GM19324 (cell line): ENCODE measurements at regions not wholly inside any gene's neighbourhood (a gene's known extent, or its start where the extent isn't known, plus 50 kb on each side); places are given as distances from the start of the nearest gene placed in this dataset.
"Not testable (repeated sequence)": the region's sequence is repeated elsewhere in the genome, so short reads cannot be mapped to it uniquely, and the experiment has no call there.

Source experiments
- ATAC-seq: cut with Tn5 transposase; IDR thresholded peaks from one replicate; pipeline ENCODE4 v1.9.1; 2021; ENCODE audit warnings: mild to moderate bottlenecking, moderate library complexity; ENCODE audit not compliant: unreplicated experiment, low FRiP score

DNA sequence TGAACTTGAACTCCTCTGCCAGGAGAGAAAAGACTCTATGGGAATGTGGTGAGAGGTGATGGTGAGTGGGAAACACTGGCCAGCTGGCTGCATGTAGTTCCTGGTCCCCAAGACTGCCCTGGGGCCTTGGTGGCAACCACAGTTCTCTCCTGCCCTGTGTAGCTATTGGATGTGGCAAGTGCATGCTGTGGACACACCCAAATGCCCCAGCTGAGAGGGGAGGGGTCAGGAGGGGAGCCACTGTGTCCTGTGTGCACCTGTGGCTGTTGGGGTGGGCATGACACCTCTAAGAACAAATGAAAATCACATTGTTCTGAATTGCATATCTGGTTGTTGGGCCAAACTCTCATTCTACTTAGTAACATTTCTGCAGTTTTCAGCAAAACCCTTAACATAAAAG is 409.6 kb downstream of the NSUN3 start:
- no peak for ATAC-seq

DNA sequence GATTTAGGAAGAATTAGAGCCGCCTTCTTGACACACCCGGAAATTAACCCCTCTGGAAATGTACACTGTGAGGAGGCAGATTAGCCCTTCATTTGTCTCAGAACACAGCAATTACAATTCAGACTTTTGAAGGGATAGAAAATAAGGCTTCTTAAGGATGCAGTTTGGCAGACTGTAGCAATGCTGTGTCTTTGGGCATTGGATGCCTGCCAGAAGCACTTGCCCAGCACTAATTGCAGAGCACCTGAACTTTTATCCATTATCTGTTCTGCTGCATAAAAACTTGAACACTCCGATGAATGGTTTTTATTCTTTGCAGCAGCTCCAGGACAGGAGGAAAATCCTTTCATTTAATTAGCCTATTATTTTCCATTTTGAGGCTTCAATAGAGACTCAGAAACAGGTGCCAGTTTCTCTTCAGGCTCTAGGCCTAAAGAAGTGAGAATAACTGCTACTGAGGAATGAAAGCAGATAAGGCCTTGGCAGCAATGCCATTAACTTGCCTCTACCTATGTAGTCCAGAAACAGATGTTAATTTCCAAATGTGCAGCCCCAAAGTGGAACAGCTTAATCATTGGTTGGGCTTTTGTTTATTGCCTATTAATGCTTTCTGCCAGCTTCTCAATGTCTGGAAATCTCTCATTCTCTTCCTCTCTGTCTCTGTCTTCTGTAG is 418.5 kb downstream of the NSUN3 start:
- no peak for ATAC-seq

DNA sequence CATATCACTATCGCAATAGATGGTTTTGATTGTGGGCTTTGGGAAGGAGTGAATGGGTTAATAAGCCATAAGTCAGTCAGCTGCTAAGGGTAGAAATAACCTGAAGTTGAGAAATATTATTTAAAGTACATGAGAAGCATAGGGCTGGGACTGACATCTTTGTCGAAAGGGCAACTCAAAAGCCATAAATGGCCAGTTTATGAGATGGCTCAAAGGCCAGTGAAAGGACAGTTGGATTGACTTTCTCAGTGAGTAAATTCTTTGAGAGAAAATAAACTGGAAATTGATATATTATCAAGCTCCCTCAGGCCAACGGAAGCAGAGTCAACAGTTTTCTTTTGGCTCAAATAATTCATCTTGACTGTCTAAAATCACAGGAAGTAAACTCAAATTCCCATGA is 419.8 kb downstream of the NSUN3 start:
- ATAC-seq, result no peak

DNA sequence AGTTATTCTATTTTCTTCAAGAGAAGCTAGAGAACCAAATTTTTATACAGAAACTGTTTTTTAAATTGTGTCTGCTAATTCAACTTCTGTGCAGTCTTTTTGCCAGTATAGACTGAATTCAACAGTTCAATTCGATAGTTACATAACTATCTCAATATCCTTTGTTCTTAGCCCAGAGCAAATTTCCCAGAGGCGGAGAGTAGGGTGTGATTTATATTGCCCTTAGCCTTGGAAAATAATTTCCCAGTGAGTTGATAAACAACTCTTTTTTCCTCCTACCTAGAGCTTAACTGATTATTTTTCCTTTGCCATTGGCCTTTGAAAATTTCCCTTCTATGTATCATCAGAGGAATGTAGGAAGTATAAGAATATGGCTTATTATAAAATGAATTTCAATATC is 420.5 kb downstream of the NSUN3 start:
- ATAC-seq, result no peak

DNA sequence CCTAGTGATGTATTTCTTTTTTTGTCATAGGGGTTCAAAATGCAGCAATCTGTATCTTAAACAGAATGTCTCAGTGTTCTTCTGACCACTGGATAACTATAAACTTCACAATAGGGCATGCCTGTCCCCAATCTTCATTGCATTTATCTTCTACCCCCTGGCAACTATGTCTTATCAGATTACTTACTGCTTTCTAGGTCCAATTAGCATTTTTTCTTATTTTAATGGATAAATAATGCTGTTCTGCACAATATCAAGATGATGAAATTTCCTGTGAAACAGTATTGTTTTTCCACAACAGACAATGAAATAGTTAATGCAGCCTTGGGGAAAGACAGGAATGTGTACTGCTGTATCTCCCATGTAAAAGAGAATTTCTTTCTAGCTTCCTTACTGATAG is 432.1 kb downstream of the NSUN3 start:
- ATAC-seq, result no peak

DNA sequence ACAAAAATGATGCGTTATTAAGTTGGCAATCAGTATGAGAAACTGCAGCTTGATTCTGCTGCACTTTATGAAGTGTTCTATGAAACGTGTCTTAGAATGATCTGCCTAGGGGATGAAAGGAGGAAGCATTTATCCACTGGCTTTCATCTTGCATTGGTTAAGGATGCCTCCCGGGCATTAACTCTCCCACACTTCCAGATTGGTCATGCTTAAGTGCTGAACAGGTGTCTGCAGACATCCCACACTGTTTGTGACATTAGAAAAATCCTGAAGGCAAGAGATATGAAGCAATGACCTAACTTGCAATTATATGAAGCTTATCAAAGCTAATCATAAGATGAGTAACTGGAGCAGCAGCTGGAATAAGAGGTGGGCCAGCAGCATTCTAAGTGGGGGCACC is 437.3 kb downstream of the NSUN3 start:
- ATAC-seq, result no peak

DNA sequence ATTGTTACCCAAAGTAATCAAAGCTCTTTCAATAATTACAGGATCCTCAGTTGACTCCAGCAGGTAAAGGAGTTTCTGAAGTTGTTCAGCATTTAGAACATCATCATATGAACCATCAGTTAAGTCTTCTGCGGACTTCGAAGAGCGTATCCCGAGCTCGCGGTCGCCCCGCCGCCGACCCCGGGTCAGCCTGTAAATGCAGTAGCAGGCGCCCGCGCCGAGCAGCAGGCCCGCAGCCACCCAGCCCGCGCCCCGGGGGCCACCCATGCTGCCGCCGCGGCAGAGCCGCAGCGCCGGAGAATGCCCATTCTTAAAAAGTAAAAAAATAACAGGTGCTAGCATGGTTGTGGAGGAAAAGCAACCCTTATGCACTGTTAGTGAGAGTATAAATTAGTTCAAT is 444.5 kb downstream of the NSUN3 start:
- ATAC-seq, result not testable (repeated sequence)

DNA sequence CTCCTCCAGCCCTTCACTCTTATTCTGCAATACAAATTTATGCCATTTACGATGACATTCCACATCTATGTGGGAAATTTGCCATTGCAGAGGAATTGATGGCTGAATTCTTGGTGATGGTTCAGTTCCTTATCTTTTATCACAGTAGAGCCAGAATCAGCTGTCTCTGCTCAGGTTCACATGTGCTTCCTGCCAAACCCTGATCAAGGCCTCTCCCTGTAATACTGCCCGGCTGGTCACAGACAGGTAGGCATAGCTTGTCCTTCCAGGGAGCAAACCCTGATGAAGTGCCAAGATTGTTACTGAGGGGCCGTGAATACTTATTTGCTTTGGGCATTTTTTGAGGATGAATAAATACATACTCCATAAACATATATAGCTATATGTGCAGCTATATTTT is 450.0 kb downstream of the NSUN3 start:
- no peak for ATAC-seq

DNA sequence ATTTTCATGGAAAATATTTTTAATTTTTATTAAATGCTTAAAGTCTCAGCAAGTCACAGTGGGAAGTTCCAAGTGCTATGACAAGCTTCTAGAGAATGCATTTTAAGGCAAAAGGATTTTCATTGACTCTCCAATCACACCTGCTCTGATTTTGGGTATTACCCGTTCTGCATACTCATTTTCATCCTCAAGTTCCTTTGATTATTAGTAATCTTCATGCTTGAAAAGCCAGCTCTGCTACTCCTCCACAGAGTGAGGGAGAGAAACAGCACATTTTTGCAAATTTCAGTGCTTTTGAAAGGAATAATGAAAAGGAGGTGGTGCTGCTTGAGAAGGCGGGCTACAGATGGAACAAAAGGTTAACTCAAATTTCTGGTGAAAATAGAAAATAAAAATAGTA is 450.7 kb downstream of the NSUN3 start:
- no peak for ATAC-seq

DNA sequence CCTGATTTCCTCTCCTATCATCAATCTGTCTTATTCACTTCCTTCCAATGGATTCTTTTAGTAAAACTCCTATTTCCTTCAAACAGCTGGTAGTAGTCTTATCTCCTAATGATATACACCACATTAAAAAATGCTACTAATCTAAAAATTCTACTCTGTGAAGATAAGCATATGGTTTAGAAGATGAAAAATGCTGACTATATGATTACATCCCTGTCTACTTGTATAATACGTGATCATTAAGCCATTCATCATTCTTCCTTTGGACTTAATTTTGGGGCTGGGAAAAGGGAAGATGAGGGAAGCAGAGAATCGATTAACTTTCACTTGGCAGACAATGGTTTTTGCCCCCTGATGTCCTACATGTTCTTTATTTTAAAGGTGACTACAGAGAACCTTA is 453.1 kb downstream of the NSUN3 start:
- no peak for ATAC-seq

DNA sequence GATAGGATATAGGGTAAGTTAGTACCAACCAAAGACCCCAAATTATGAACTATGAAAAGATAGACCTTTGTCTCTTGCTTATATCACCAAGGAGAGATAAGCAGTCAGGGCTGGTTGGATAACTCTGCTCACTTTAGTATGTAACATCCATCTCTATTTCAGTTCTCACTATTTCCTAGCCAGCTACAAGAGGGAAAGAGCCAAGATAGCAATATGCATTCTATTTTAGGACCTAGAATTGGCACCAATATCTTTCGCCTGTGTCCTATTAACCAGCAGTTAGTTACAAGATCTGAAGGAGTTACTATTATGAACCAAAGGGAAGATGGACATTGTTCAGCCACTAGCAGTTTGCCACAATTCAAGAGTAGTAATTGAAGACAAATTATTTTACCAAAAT is 457.5 kb downstream of the NSUN3 start:
- ATAC-seq, result no peak

DNA sequence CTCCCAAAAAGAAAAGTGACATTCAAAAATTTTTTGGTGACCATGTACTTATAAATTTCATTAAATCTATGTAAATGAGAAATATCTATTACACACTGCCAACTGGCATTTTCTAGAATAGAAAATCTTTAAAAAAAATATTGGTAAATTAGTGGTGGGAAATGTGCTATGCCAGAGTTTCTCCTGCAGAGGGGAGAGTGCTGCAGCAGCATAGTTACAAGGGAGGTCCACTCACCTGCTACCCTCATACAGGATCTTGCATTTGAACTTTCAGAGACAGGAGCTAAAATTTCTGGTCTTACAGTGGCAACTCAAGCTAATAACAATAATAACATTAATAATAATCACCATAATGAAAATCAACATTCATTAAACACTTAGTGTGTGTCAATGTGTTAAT is 459.6 kb downstream of the NSUN3 start:
- ATAC-seq, result no peak

DNA sequence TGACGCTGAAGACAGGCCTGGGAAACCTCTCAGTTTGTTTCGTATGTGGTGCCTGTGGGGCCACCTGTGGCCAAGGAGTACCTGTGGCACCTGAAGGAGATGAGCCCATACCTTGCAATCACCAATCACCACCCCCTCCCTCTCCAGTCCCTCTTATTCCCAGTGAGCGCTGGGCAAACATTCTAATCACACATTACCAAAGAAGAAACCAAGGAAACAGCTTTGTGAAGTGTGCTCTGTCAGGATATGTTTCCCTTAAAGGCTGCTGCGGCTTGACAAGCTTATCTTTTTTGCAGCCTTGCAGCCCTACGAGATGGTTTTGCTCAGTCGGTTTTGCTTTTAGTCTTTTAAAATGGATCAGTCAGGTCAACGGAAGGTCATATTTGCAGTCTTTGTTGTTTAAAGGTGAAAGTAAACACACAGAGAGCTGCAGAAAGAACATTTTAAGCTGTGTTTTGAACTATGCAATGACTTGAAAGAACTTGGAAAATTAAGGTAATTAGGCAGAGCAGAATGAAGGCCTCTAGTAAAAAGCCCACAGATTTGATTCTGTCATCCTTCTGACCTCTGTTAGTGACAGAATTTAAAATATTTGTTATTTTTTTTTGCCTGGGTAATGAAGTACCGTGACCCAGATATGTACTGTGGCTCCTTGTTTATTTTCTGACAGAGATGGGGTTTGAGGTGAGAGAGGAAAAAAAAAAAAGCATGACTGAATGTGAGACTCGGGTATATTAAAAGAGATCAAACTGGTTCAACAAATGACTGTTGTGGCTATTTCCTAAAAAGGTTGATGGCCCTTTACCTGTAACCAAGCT is 461.4 kb downstream of the NSUN3 start:
- no peak for ATAC-seq

DNA sequence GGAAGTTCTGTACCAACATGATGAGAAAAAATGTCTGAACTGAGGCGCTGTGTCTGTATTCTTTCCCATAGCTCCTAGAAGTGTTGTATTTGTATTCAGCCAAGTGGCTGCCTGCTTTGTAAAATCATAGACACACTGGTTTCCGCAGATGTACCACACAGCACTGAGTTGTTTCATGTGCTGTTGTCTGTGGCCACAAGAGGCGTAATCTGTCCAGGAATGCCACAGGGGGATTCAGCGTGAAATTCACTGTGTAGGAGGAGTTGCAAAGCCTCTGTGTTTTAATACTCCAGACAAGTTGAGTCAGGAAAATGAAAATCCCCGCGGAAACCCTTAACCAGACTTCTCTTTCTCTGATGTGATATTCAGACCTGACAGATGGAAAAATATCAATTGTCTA is 462.2 kb downstream of the NSUN3 start:
- ATAC-seq, result no peak

DNA sequence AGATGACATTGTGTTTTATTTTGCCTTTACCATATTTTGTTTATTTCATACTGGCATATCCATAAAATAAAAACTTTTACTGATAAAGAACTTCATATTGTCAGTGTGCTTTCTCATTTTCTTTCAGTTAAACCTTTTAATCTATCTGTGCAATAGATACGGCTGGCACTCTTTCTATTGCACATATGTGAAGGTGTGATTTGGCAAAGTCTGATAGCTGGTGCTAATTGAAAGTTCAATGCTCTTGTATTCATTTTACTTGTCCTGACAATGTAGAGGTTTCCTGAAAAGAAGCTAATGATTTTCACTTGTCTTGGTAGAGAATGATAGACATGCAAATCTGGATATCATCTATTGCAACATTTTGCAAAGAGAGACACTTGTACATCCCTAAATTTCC is 467.0 kb downstream of the NSUN3 start:
- ATAC-seq, result no peak

DNA sequence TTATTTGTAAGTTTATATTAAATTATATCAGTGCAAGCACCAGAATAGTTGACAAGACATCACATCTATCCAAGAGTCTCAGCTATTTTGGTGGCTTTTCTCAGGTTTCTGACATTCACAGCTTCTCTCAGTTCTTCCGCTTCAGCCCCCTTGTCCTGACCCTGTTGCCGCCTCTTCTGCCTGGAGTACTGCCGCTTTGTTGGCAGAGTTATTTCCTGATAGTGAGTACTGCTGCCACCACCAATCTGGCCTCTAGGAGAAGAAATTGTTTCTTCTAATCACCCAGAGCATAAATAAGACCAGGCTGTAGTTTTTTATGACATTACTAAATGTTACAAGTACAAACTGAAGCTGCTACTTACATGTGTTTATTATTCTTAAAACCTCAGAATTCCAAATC is 470.1 kb downstream of the NSUN3 start:
- no peak for ATAC-seq

DNA sequence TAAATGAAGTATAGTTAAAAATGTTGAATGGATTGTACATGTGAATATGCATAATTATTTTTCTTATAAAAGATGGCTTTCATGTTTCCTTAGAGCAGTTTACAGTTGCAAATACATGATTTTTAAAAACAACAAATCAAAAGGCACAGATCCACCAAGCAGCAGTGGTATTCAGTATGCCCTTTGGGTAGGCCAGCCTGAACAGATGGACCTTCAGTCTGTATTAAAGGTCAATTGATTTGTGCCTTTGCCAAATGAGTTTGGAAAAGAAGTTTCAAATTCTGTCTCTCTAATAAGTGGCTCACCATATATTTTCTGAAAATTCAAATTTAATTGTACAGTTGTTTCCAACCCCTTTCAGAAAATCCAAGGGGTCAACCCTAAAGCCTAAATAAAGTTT is 477.1 kb downstream of the NSUN3 start:
- ATAC-seq, result no peak

DNA sequence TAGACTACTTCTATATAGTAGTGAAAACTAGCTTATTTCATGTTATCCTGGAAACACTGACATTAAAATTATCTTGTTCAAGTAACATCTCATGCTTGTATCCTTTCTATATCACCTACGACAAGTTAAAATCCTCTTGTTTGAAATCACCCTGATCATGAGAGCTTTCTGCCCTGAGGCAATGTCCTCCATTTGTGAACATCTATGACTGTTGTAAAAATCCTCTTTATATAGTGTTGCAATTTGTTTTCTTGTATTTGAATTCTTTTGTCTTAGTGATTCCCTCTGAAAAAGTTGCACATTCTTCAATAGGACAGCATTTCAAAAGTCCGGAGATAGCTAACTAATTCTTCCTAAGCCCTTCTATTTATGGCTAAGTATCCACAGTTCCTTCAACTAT is 480.3 kb downstream of the NSUN3 start:
- no peak for ATAC-seq

DNA sequence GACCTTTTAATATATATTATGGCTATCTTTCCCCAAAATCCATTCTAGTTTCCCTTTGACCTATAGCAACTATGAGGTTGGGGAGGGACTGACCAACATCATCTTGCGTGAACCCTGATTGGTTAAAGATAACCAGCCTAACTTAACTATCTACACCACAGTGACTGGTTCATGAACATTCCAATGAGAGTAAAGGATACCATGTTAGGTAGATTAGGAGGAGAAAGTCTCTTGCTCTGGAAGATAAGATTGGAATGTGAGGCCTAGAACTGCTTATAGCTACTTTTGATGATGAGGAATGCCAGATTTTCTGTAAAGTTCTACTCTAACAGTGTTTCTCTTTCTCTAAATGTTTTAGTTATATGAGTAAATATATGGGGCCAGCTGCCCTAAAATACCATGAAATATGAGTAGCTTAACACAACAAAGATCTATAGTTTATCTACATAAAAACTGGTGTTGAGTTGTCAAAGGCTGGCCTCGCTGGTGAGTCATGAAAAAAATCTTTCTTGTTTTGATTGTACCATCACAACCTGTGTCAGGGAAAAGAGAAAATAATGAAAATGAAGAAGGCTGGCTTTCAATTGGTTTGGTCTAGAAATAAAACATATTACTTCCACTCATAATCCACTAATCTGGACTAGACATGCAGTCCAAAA is 481.4 kb downstream of the NSUN3 start:
- ATAC-seq, result no peak

DNA sequence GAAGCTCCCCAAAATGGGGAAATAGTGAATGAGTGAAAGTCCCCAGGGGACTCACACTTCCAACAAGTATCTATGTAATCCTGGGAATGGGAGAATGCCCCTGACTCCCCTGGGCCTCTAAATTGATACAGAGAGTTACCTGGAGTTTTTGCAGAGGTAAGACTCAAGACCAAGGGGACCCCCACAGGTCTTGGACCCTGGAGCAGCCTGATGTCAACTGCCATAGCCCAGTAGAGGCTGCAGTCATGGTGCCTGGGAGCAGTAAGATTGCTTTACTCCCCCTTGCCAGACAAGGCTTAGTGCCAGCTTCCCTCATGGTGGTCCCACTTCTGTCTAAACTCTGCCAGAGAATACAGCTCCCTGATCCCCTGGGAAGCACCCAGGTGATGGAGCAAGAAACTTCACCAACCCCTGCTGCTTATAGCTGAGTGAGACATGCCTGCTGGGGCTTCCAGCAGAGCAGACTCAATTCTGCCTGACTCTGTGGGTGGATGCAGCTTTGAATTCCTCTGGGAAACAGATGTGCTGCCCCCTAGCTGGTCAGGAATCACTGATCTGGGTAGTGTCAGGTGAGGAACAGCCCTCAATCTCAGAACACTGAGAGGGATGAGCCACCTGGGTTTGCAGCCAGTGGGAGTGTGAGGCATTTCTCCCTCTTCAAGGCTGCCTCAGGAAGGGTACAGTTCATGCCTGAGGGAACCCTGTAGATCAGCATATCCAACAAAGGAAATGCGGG is 485.9 kb downstream of the NSUN3 start:
- no peak for ATAC-seq

DNA sequence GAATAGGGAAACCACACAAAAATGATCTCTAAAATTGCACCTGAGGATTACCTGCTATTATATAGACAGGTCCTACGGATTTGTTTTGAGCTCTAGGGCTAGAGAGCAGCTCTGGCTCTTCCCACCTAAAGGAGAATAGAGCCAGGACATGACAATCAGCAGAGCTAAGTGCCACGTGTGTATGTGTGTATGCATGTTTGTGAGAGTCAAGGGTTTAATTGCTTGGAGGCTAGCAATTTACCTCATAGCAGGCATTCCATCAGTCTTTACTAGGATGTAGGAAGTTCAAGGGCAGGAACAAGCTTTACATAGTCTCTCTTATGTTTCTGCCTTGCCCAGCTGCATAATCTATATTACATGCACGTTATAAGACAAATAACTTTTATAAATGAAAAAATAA is 498.2 kb downstream of the NSUN3 start:
- no peak for ATAC-seq
